SK-N-SH treated with all-trans-retinoic acid at 6 μM for 48 hours (cell line): ENCODE measurements at regions not wholly inside any gene's neighbourhood (a gene's known extent, or its start where the extent isn't known, plus 50 kb on each side); places are given as distances from the start of the nearest gene placed in this dataset.

Source experiments
- ATAC-seq: fragments of 200-7000 bp; cut with Tn5 transposase; 3 replicates; pipeline ENCODE4 v1.9.1; 2020; ENCODE audit warnings: mild to moderate bottlenecking, moderate library complexity
- BACH2 ChIP-seq: fragments of 250-450 bp; sonication (Bioruptor Pico); IDR thresholded peaks from 2 replicates; pipeline ENCODE4 v1.9.0; 2021; ENCODE audit warnings: mild to moderate bottlenecking, borderline replicate concordance
- GLIS3 ChIP-seq: fragments of 250-450 bp; sonication (Bioruptor Pico); IDR thresholded peaks from 2 replicates; pipeline ENCODE4 v1.5.0; 2020; ENCODE audit warnings: mild to moderate bottlenecking, moderate library complexity
- OSR1 ChIP-seq: fragments of 250-450 bp; sonication (Bioruptor Pico); IDR thresholded peaks from 2 replicates; pipeline ENCODE4 v1.8.0; 2022; ENCODE audit warnings: moderate library complexity, mild to moderate bottlenecking, inconsistent platforms
- PPARA ChIP-seq: fragments of 250-450 bp; sonication (Bioruptor Pico); IDR thresholded peaks from 2 replicates; pipeline ENCODE4 v1.5.0; 2020; ENCODE audit warnings: mild to moderate bottlenecking, borderline replicate concordance
- SNAI2 ChIP-seq: fragments of 250-450 bp; sonication (Bioruptor Pico); IDR thresholded peaks from 2 replicates; pipeline ENCODE4 v1.5.0; 2020; ENCODE audit warnings: mild to moderate bottlenecking, moderate library complexity
- TCF4 ChIP-seq: fragments of 250-450 bp; sonication (Bioruptor Pico); IDR thresholded peaks from 2 replicates; pipeline ENCODE4 v1.8.0; 2021; ENCODE audit warnings: mild to moderate bottlenecking, moderate library complexity, borderline replicate concordance
- TOX ChIP-seq: fragments of 250-450 bp; sonication (Bioruptor Pico); IDR thresholded peaks from 2 replicates; pipeline ENCODE4 v1.8.0; 2021; ENCODE audit warnings: mild to moderate bottlenecking, moderate library complexity, borderline replicate concordance
- ZC3H10 ChIP-seq: fragments of 250-450 bp; sonication (Bioruptor Pico); IDR thresholded peaks from 2 replicates; pipeline ENCODE4 v1.5.1; 2021; ENCODE audit warnings: mild to moderate bottlenecking, moderate library complexity
- ZFP30 ChIP-seq: fragments of 450-650 bp; formaldehyde crosslinking; IDR thresholded peaks from 2 replicates; pipeline ENCODE4 v1.5.0; 2022; ENCODE audit warnings: mild to moderate bottlenecking, moderate library complexity
- ZNF565 ChIP-seq: fragments of 450-650 bp; formaldehyde crosslinking; conservative IDR thresholded peaks from 2 replicates; pipeline ENCODE4 v1.5.0; 2020; ENCODE audit warnings: low read depth, mild to moderate bottlenecking, moderate library complexity
- ZNF70 ChIP-seq: fragments of 450-650 bp; formaldehyde crosslinking; IDR thresholded peaks from 2 replicates; pipeline ENCODE4 v1.5.0; 2020; ENCODE audit warnings: mild to moderate bottlenecking, moderate library complexity
- ZNF8 ChIP-seq: fragments of 450-650 bp; formaldehyde crosslinking; IDR thresholded peaks from 2 replicates; pipeline ENCODE4 v1.5.0; 2020; ENCODE audit warnings: mild to moderate bottlenecking, moderate library complexity
- TF ChIP-seq, protein P1 (sequence below): fragments of 250-450 bp; sonication (Bioruptor Pico); IDR thresholded peaks from 2 replicates; pipeline ENCODE4 v1.5.0; 2020; ENCODE audit warnings: mild to moderate bottlenecking, moderate library complexity
- TF ChIP-seq, protein P2 (sequence below): fragments of 250-450 bp; sonication (Bioruptor Pico); IDR thresholded peaks from 2 replicates; pipeline ENCODE4 v1.5.1; 2020; ENCODE audit warnings: low read depth, mild to moderate bottlenecking, moderate library complexity
- TF ChIP-seq, protein P3 (sequence below): fragments of 250-450 bp; sonication (Bioruptor Pico); IDR thresholded peaks from 2 replicates; pipeline ENCODE4 v1.8.0; 2020; ENCODE audit warnings: mild to moderate bottlenecking, moderate library complexity, borderline replicate concordance
- TF ChIP-seq, protein P4 (sequence below): fragments of 250-450 bp; sonication (Bioruptor Pico); IDR thresholded peaks from 2 replicates; pipeline ENCODE4 v1.5.1; 2021; ENCODE audit warnings: mild to moderate bottlenecking, moderate library complexity

DNA sequence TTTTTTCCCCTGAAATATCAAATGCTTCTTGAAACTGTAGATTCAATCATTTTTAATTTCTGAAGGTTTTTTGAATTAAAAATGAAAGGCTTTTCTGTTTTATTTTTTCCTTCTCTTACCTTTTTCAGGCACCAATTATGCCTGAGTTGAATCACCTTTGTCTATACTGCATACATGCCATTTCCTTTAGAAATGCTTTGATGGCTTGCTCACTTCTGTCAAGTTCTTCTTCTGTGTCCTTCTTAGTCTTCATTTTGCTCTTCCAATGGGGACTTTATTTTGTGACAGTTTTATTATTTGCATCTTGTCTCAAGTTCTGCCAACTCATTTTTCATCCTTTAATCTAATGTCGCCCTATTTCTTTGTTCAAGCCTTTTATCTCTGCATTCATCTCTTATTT, 121.9 kb upstream of the PRL start:
- TF ChIP-seq, protein P1, sequence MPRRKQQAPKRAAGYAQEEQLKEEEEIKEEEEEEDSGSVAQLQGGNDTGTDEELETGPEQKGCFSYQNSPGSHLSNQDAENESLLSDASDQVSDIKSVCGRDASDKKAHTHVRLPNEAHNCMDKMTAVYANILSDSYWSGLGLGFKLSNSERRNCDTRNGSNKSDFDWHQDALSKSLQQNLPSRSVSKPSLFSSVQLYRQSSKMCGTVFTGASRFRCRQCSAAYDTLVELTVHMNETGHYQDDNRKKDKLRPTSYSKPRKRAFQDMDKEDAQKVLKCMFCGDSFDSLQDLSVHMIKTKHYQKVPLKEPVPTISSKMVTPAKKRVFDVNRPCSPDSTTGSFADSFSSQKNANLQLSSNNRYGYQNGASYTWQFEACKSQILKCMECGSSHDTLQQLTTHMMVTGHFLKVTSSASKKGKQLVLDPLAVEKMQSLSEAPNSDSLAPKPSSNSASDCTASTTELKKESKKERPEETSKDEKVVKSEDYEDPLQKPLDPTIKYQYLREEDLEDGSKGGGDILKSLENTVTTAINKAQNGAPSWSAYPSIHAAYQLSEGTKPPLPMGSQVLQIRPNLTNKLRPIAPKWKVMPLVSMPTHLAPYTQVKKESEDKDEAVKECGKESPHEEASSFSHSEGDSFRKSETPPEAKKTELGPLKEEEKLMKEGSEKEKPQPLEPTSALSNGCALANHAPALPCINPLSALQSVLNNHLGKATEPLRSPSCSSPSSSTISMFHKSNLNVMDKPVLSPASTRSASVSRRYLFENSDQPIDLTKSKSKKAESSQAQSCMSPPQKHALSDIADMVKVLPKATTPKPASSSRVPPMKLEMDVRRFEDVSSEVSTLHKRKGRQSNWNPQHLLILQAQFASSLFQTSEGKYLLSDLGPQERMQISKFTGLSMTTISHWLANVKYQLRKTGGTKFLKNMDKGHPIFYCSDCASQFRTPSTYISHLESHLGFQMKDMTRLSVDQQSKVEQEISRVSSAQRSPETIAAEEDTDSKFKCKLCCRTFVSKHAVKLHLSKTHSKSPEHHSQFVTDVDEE, result no peak
- TF ChIP-seq TCF4, result no peak
- no peak for TF ChIP-seq ZNF8 (CRISPR knock-in tag)
- TF ChIP-seq ZC3H10, result no peak
- no peak for TF ChIP-seq OSR1 (CRISPR knock-in tag)
- TF ChIP-seq, protein P2, sequence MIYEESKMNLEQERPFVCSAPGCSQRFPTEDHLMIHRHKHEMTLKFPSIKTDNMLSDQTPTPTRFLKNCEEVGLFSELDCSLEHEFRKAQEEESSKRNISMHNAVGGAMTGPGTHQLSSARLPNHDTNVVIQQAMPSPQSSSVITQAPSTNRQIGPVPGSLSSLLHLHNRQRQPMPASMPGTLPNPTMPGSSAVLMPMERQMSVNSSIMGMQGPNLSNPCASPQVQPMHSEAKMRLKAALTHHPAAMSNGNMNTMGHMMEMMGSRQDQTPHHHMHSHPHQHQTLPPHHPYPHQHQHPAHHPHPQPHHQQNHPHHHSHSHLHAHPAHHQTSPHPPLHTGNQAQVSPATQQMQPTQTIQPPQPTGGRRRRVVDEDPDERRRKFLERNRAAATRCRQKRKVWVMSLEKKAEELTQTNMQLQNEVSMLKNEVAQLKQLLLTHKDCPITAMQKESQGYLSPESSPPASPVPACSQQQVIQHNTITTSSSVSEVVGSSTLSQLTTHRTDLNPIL, result no peak
- TF ChIP-seq PPARA (CRISPR knock-in tag), result no peak
- no peak for ATAC-seq

DNA sequence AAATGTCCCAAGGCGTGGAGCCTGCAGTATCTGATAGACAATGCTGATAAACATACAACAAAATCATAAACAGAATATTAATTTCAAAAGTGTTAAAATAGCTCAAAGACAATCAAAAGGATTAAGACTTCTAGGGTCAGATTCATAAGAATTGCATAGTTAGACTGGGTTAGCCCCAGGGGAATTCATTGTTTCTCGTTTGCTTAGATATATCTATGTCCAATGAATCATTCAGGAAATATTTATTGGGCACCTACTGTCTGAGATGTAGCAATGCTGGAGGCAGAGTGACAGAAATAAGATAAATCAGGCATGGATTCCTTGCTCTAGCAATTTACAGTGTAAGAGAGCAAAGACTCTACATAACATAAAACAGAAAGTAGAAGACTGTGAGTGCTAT, 124.4 kb upstream of the PRL start:
- TF ChIP-seq PPARA (CRISPR knock-in tag) (no peak), ZNF70 (CRISPR knock-in tag) (no peak), ZNF565 (CRISPR knock-in tag) (no peak), TCF4 (no peak)
- ATAC-seq, result no peak

DNA sequence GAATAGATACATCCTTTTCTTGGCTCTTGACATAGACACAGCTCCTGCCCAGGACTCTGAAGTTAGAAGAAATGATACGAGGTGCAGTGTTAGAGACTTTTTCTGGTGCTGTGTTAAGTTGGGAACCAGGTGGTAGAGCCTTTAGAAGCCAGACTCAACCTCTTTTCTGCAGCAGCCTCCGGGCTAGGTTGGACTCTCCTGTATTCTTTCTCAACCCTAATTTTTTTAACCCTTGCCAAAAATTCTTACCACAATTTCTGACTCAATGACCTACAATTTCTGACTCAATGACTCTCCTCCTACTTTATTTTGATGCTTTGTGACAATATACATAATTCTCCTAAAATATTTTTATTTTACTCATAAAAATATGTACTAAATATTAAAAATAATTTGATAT, 127.4 kb upstream of the PRL start:
- ATAC-seq, result no peak

DNA sequence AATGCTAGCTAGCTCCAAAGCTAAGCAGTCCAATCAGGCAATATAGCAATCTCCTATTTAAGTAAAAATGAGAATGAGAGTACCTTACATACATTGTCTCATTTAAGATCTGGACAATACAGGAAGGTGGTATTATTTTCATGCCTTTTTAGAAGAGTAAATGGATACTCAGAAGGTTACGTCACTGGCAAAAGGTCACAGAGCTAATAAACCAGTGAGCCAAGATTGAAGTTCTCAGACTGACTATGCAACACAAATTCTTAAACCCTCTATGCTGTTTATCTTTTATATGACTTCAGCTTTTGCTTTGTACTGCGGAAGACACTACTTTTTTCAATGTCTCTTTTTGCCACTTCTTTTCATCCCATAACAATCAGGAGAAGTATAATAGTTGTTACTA, 135.2 kb upstream of the PRL start:
- TF ChIP-seq, protein P3, sequence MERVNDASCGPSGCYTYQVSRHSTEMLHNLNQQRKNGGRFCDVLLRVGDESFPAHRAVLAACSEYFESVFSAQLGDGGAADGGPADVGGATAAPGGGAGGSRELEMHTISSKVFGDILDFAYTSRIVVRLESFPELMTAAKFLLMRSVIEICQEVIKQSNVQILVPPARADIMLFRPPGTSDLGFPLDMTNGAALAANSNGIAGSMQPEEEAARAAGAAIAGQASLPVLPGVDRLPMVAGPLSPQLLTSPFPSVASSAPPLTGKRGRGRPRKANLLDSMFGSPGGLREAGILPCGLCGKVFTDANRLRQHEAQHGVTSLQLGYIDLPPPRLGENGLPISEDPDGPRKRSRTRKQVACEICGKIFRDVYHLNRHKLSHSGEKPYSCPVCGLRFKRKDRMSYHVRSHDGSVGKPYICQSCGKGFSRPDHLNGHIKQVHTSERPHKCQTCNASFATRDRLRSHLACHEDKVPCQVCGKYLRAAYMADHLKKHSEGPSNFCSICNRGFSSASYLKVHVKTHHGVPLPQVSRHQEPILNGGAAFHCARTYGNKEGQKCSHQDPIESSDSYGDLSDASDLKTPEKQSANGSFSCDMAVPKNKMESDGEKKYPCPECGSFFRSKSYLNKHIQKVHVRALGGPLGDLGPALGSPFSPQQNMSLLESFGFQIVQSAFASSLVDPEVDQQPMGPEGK (CRISPR knock-in tag), result no peak
- no peak for TF ChIP-seq ZNF8 (CRISPR knock-in tag)
- TF ChIP-seq SNAI2, result no peak
- TF ChIP-seq PPARA (CRISPR knock-in tag), result no peak
- TF ChIP-seq, protein P1, result no peak
- TF ChIP-seq, protein P4, sequence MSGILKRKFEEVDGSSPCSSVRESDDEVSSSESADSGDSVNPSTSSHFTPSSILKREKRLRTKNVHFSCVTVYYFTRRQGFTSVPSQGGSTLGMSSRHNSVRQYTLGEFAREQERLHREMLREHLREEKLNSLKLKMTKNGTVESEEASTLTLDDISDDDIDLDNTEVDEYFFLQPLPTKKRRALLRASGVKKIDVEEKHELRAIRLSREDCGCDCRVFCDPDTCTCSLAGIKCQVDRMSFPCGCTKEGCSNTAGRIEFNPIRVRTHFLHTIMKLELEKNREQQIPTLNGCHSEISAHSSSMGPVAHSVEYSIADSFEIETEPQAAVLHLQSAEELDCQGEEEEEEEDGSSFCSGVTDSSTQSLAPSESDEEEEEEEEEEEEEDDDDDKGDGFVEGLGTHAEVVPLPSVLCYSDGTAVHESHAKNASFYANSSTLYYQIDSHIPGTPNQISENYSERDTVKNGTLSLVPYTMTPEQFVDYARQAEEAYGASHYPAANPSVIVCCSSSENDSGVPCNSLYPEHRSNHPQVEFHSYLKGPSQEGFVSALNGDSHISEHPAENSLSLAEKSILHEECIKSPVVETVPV (CRISPR knock-in tag), result no peak
- no peak for TF ChIP-seq TOX
- TF ChIP-seq, protein P2, result no peak
- TF ChIP-seq ZFP30 (CRISPR knock-in tag), result no peak
- TF ChIP-seq GLIS3, result no peak
- no peak for ATAC-seq

More for the DNA sequence above, 127.4 kb upstream of the PRL start:
- TF ChIP-seq BACH2 (CRISPR knock-in tag) (no peak), GLIS3 (no peak)
